PC-9 (cell line): ENCODE measurements at regions not wholly inside any gene's neighbourhood (a gene's known extent, or its start where the extent isn't known, plus 50 kb on each side); places are given as distances from the start of the nearest gene placed in this dataset.

Source experiments
- EZH2 ChIP-seq: fragments of 200-600 bp; sonication (generic); IDR thresholded peaks from 2 replicates; pipeline ENCODE4 v1.8.0; 2017; ENCODE audit warnings: antibody characterized with exemption, low read depth
- TF ChIP-seq, protein P1 (sequence below): fragments of 200-600 bp; sonication (generic); conservative IDR thresholded peaks from 2 replicates; pipeline ENCODE4 v1.6.1; 2017; ENCODE audit warnings: mixed run types, antibody characterized with exemption, mild to moderate bottlenecking, moderate library complexity

DNA sequence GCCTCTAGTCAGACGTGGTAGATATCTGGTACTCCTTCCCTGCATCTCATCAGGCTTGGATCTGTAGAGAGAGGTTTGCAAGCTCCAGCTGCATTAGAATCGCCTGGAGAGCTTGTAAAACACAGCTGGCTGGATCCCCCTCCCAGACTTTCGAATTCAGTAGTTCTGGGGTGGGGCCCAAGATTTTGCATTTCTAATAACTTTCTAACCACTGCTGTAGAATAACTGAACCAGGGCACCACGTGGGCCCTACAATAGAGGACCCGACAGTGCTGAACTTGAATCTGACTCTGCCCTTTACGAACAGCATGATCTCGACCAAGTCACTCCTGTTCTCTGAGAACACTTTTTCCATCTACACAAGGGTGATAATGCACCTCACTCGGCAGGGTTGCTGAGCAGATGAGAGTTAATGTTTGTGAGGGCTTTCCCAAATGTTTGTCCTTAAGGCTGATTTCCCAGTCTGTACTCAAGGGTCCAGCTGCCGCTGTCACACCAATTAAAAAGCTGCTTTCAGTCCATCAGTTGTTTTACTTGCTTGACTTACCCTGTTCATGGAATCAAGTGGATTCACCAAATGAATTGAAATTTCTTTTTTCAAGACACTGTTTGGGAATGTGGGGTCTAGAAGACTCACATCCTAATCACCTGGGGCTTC, 86.6 kb upstream of the SLC24A4 start:
- TF ChIP-seq, protein P1, sequence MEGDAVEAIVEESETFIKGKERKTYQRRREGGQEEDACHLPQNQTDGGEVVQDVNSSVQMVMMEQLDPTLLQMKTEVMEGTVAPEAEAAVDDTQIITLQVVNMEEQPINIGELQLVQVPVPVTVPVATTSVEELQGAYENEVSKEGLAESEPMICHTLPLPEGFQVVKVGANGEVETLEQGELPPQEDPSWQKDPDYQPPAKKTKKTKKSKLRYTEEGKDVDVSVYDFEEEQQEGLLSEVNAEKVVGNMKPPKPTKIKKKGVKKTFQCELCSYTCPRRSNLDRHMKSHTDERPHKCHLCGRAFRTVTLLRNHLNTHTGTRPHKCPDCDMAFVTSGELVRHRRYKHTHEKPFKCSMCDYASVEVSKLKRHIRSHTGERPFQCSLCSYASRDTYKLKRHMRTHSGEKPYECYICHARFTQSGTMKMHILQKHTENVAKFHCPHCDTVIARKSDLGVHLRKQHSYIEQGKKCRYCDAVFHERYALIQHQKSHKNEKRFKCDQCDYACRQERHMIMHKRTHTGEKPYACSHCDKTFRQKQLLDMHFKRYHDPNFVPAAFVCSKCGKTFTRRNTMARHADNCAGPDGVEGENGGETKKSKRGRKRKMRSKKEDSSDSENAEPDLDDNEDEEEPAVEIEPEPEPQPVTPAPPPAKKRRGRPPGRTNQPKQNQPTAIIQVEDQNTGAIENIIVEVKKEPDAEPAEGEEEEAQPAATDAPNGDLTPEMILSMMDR, result no peak
- TF ChIP-seq EZH2, result no peak
